ENCODE measurements at regions not wholly inside any gene's neighbourhood (a gene's known extent, or its start where the extent isn't known, plus 50 kb on each side); places are given as distances from the start of the nearest gene placed in this dataset.

- no peak for TF ChIP-seq POLR2A (IDR thresholded peaks at IDR 0.05)
- no peak for TF ChIP-seq CTCF (IDR thresholded peaks at IDR 0.05)
Observed at GRCh38 chr1:232507571-232507970, 122.4 kb downstream of the SIPA1L2 start.

Data from Peyer's patch (tissue), 4 donors.